GM20431 (cell line): ENCODE measurements at regions not wholly inside any gene's neighbourhood (a gene's known extent, or its start where the extent isn't known, plus 50 kb on each side); places are given as distances from the start of the nearest gene placed in this dataset.

ENCODE experiments used
- in situ Hi-C: fragments of 300-500 bp; cut with MseI, MboI; formaldehyde crosslinking; loops from one replicate; pipeline ENCODE4 v1.15.0; 2020; ENCODE audit warnings: low sequenced_read_pairs; ENCODE audit not compliant: unreplicated experiment

DNA sequence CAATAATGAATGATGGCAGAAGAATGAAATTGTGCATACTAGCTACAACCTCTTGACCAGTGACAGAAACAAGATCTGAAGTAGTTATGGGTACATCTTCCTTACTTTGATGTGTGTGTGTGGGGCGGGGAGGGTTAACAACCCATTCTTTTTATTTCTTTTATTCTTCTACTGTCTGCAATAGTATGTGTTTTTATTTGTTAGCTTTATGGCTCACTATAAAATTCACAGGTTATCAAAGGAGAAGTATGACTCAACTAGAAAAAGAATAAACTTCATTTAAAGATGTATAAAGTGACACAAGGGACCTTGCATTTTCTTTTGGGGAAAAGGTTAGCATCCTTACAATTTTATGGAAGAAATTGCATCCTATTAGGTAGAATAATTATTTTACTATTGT, 430.5 kb downstream of the DAD1 start:
- in situ Hi-C loops = no loop called here

DNA sequence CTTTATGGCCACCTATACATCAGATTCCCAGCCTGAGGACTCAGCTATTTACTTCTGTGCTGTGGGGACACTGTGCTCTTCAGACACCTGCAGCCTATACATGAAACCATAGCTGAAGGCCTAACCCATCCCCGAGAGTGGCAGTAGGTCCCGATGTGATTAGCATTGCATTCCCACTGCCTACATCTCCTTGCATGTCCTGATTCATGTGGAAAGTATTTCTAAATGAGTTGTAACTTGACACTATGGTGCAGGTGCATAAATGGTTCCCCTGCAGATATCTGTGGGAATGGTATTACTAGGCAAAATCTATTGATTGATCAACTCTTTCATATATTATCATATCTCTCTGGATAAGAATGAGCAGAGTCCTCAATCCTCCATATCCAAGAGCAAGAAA, 433.5 kb downstream of the DAD1 start:
- in situ Hi-C loops = no loop called here

DNA sequence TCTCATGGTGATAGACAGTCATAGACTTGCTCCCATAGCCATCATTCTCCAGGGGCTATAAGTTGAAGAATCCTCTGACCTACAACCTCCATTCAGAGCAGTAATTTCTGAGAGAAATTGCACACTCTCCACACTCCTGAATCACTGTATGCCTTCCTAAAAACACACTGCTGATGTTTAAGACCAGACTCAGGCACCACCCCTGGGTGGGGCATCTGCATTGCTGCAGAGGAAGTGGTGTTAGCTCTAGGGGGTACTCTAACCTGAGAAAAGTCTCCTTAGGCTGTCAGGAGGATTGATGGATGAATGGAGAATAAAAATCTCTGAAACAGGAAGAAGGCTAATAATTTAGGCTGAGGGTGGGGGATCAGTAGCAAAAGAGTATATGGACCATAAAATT, 436.1 kb downstream of the DAD1 start:
- in situ Hi-C loops = no loop called here

DNA sequence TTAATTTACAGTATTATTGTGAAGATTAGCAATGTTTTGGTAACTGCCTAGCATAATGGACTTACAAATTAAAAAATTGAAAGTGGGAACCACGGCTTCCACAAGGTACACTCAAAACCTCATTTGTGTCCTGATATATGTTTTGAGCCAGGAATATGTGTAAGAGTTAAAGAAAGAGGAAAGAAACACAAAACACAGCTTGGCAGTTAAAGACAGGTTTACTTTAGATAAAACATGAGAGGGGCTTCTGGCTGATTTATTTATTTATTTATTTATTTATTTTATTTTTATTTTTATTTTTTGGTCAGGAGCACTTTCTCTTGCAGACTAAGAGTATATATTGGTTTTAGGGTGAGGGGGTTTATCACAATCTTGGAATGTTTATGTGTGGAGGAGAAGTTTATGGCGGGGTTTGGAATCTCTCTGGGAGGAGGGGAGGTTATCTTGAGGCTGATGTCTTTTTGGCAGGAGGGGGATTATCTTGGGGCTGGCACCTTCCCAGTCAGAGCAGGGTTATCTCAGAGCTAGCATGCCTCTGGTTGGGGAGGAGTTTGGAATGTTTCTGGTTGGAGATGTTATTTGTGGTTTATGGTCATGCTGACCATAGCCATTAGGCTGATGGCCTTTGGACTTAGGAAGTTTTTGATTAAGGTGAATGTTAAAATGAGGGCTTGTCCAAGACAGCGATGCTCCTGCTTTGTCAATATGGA, 436.7 kb downstream of the DAD1 start:
- in situ Hi-C loops = no loop called here

DNA sequence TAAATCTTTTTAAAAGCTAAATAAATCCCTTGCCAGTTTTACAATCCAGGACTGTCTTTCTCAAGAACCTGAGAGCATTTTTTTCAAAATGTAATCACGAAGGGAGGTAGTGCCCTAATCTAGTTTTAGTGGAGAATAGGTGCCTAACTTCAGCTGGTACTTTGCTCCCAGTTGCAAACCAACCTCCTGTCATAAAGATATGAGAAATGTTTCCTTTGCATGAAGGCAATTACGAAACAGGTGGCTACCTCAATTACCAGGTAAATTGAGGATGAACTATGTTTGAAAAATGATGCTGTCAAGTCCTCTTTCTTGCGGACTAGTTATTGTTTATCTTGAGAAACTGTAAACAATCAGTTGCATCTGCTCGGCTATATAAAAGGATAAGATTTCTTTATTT, 437.9 kb downstream of the DAD1 start:
- in situ Hi-C loops = no loop called here

DNA sequence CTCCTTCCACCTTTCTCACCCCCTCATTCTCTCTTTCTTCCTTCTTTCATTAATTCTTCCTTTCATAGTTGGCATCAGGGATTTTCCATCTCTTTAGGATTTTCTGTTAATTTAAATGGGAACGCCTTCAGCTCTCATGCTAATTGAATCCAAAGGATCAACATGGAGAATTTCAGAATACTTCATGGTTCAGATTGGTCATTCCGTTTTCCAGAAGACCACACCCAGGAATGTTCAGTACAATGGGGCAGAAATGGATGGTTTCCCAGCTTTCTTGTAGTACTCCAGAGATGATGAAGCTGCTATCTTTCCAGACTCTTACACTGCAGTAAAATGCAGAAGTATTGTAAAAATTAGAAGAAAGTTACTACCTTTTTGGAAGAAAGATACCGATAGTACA, 440.0 kb downstream of the DAD1 start:
- in situ Hi-C loops = no loop called here

DNA sequence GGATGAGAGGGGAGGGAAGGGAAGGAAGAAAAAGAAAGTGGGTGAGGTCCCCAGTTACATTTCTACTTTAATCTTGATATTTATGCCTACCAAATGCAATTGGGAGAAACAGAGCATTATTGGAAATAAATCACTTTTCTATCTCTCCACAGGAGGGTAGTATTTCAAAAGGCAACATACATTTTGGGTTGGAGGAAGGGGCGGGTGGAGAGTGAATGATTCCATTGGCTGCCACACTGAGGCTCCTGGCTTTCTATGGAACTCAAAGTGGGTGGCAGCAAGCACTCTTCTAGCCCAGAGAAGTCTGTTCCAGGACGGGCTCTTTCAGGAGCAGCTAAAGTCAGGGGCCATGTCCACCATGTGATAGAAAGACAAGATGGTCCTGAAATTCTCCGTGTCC, 441.3 kb downstream of the DAD1 start:
- in situ Hi-C loops = no loop called here

DNA sequence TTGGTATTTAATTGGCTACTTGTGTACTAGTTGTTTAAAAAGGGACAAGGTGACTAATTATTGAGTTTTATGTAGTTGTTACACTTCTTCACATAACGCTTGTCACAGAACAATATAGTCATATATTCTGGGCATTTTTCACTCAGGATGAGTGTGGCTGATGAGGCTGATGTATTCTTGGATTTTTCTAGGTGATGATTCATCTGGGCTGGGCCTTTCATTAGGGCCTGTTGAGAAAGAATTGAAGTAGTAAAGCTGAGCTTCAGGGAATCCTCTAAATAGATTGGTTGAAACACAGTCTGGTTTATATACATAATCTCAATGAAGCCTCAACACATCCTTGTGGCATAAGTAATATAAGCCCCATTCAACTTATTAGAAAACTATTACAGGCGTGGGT, 445.7 kb downstream of the DAD1 start:
- in situ Hi-C loops = no loop called here

DNA sequence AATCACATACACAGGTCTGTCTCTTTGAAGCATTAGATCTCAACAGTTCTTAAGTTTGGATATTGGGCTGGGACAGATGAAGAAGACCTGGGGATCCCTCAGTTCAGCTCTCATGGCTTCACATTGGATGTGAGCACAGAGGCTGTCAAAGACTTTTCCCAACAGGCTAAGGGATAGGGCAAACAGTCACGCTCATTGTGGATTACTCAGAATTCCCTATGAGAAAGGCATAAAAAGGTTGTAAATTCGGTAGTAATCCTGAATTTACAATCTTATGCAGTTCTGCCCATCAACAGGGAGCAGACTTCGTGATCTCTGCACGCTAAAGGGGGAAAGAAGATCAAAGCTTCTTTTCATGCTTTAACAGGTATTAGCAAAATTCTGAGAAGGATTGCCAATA, 448.4 kb downstream of the DAD1 start:
- in situ Hi-C loops = no loop called here

DNA sequence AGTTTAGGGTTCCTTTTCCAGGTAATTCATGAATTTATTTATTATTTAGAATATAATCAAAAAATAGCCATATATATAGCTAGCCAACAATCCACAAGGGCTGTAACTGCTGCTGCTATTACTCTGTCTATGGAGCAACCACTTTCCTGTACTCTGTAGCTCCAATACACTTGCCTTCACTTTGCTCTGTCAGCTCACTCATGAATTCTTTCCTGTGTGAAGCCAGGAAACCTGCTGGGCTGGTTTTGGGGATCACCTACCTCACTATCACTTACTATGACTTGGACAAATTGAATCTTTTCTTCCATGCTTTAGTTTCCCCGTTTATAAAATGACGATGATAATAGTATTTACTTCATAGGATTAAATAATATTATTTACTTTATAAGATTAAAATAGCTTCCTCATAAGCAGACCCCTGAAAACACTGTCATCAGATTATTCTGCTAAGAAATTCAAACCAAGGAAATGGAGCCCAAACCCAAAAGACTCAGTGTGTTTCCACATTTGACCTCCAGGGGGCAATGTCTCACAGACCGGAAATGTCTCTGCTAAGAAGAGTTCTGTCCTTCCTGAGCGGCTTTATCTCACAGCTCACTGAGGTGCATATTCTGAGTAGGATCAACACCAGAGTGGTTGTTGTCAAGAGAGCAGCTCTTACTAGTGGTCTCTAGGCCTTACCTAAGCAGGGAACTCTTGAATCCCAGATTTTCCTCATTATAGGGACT, 457.1 kb downstream of the DAD1 start:
- in situ Hi-C loops = no loop called here

DNA sequence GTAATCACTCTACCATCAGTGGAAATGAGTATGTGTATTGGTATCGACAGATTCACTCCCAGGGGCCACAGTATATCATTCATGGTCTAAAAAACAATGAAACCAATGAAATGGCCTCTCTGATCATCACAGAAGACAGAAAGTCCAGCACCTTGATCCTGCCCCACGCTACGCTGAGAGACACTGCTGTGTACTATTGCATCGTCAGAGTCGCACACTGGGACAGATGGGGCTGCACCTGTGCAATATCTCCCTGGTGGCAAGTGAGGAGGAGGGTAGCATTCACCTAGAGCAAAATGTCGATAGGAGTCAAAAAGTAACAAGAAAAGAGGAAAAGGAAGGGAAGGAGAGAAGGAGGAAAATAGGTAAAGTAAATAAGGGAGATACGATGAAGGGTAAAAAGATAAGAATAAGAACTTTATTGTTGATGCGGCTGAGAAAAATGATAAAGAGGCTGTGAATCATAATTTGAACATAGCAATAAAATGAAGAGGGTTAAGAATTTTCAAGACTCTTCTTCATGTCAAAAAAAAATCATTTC, 450.5 kb upstream of the OR4E1 start:
- in situ Hi-C loops = no loop called here

DNA sequence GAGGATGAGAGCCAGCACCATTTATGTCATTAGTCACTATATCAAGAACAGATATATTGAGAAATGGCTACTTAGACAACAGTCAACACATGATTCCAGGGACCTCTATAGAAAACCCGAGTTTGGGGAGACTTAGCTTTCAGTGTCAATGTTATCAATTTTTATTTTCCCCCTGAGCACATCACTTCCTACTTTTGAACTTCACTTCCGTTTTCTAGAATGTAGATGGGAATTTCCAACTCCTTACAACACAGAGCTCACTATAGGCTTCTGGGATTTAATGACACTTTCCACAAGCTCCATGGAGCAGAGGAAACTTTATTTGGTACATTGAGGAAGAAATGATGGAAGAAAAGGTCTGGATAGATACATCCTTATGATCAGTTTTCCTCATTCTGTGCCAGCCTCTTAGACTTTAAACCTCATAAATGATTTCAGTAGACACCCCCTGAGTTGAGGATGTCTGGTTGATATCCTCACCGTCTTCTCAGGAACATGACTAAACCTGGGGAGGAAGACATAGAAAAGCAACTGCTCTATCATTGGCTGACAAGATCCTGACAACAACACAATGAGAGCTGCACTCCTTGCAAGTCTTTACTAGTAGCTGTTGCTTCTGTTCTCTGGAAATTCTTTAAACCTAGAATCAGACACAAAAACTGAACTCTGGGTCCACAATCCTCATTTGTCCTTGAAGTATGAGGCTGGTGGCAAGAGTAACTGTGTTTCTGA, 449.4 kb upstream of the OR4E1 start:
- in situ Hi-C loops = no loop called here

DNA sequence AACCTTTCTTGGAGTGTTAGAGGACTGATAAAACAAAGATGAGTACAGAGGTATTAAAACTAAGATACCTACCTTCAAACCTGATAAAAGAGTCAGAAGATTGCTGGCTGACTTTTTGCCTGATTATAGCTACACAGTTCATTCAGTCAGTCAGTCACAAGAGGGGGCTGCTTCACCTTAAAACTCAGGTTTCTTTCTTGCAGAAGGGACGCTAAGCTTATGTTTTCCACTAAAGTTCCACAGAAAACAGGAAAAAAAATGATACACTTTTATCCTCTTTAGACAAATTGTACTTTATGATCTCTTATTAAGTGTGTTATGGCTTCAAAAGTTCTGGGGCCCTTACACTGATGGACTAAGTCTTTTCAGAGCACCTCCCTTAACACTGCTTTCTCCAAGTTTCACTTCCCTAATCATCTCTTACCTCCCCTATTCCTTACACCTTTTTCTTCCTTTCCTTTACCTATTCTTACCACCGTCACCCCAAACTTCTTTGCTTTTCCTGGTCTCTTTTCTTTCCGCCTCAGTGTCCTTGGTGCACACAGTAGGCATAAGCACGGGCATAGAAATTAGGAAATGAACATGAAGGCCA, 448.7 kb upstream of the OR4E1 start:
- in situ Hi-C loops = no loop called here

DNA sequence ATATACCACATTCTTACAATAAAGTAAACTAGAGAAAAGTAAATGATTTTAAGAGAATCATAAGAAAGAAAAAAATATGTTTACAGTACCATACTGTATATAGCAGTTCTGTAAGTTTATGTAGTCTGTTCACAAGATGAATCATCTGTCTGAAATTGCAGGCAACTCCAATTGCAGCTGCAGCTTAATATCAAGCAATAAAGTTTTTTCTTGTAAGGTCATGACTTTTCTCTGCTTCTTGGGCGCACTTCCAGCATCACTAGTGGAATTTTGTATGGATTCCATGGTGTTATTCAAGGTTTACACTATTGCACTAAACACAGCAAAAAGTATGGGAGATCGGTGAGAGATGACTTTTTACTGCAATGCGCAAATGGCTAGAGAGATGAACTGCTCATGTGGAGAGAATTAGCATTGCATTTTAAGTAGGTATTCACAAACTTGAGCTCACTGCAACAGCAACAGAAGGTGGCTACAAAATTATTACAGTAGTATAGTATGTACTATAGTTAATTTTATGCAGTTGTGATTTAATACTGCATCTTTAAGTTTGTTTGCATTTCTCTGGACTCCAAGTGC, 445.4 kb upstream of the OR4E1 start:
- in situ Hi-C loops = no loop called here

DNA sequence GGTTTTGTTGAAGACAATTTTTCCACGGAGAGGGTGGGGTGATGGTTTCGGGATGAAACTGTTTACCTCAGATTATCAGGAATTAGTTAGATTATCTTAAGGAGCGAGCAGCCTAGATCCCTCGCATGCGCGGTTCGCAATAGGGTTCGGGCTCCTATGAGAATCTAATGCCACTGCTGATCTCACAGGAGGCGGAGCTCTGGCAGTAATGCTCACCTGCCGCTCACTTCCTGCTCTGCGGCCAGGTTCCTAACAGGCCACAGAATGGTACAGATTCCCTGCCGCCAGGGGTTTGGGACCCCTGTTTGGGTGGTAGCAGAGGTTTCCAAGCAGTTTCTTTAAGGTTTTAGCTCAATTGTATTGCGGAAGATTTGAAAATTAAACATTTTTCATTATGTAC, 439.8 kb upstream of the OR4E1 start:
- in situ Hi-C loops = no loop called here

DNA sequence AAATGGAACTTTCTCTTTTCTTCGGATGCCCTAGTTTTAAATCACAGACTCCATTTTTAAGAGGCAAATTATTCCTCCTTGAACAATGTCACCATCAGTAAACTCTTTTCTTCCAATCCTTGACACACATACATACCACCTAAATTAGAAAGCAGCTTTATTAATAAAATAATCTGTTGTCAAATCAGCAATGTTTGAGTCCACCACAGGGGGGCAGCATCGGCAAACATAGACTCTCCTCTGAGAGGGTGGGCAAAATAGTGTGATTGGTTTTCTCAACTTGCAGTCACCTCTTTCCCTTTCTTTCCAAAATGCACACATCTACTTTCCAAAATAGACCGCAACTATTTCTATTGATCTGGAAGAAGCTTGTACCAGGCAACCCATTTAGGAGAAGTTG, 438.4 kb upstream of the OR4E1 start:
- in situ Hi-C loops = no loop called here

DNA sequence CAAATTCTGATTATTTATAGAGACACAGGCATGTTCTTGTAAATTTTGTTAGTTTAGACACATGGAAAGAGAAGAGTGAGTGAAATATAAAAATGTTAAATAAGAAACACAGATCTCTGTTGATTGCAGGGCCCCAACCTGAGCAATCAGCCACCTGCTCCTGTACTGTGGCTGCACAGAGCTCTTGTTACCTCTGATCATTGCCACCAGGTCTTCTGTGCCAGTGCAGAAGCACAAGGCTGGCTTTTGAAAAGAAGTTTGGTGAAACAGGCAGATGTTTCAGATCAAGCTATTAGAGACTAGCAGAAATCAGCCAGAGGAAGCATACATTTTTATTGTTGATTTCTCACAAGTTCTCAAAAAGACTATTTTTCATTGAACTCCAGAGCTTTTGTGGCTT, 434.1 kb upstream of the OR4E1 start:
- in situ Hi-C loops = no loop called here

DNA sequence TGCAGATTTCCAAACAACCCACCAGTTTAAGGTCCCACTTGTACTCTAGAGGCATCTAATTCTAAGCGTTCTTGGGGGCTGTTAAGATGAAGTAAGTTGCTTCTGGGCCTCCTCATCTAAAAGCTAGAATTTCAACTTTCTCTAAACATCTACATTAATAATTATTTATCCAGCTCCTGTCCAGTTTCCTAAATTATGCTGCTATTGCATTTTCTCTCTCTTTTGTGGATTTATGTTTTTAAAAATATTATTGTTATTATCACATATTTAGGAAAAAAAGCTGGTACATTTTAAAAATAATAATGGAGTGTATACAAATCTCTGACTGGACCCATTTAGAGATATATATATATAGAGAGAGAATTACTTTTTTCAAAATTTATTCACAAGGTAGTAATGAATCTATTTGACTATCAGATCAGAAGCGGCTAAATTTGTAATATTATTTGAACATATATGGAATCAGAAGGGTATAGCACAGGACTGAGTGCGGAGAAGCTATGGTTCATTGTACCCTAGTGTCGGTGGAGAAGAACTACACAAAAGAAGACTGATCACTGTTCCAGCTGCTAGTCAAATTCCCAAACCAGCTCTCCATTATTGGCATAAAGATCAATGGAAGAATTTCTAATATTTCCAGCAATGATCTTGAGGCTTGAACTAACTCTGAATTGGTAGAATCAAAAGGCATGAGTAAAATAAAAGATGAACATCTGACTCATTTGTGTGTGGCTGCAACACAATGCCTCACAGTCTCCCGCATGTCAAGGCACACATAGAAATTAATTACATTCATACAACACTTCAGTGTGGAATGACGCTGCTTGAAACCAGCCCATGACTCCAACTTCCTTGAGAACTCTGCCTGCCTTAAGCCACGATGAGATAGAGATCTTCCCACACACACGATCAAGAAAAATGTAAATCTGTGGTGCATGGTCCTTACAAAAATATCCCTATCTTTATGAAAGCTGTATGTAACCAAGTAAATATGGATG, 433.4 kb upstream of the OR4E1 start:
- in situ Hi-C loops = no loop called here

DNA sequence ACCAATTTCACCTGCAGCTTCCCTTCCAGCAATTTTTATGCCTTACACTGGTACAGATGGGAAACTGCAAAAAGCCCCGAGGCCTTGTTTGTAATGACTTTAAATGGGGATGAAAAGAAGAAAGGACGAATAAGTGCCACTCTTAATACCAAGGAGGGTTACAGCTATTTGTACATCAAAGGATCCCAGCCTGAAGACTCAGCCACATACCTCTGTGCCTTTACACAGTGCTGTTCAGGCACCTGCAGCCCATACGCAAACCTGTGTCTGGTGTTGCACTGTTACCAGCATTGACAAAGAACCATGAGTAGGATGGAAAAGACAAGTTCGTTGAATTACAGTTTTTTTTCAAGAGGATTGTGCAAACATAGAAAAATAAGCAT, 432.0 kb upstream of the OR4E1 start:
- in situ Hi-C loops = no loop called here
